SK-N-MC (cell line): ENCODE measurements at regions not wholly inside any gene's neighbourhood (a gene's known extent, or its start where the extent isn't known, plus 50 kb on each side); places are given as distances from the start of the nearest gene placed in this dataset.

Experiments
- EZH2 ChIP-seq: fragments of 200-600 bp; sonication (generic); IDR thresholded peaks from one replicate; pipeline ENCODE4 v1.6.1; 2017; ENCODE audit warnings: antibody characterized with exemption
- POLR2AphosphoS5 ChIP-seq: IDR thresholded peaks from 2 replicates; pipeline ENCODE4 v1.6.1; 2012; ENCODE audit warnings: mild to moderate bottlenecking, low read depth, low read length, borderline replicate concordance

DNA sequence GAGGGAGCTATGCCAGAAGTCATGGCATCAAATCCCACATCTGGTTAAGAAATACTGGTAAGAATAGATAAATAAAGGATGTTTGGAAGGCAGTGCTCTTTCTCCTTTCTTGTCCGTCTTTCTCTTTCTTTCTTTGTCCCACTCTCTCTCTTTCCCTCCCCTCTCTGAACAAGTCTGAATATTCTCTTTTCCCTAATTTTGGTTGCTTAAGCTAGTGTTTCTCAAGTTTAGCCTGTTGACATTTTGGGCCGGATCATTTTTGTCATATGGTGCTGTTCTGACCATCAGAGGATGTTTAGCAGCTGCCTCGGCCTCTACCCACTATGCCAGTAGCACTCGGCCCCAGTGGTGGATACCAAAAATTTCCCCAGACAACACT is 405.3 kb upstream of the C2CD4B start:
- no peak for TF ChIP-seq EZH2
- TF ChIP-seq POLR2AphosphoS5: no peak
